DND-41 (cell line): ENCODE measurements at regions not wholly inside any gene's neighbourhood (a gene's known extent, or its start where the extent isn't known, plus 50 kb on each side); places are given as distances from the start of the nearest gene placed in this dataset.

Source experiments
- ATAC-seq: fragments of 200-7000 bp; cut with Tn5 transposase; 3 replicates; pipeline ENCODE4 v1.9.1; 2021; ENCODE audit warnings: low read depth; ENCODE audit not compliant: insufficient read depth
- DNase-seq: peaks from one replicate; pipeline ENCODE4 v3.0.0-alpha.2; 2020
- H2AFZ ChIP-seq: 2 replicates; pipeline ENCODE4 v1.6.0; 2012; ENCODE audit warnings: low read depth, low read length
- H3K27ac ChIP-seq: 2 replicates; pipeline ENCODE4 v1.5.1; 2012; ENCODE audit warnings: low read length, inconsistent platforms
- H3K27me3 ChIP-seq: fragments of 200-600 bp; sonication (generic); 2 replicates; pipeline ENCODE4 v1.6.0; 2012; ENCODE audit warnings: low read length, mild to moderate bottlenecking, inconsistent platforms; ENCODE audit not compliant: insufficient read depth, poor library complexity
- H3K36me3 ChIP-seq: 2 replicates; pipeline ENCODE4 v1.5.1; 2012; ENCODE audit warnings: low read length, inconsistent platforms; ENCODE audit not compliant: insufficient read depth
- H3K4me1 ChIP-seq: 2 replicates; pipeline ENCODE4 v1.5.1; 2012; ENCODE audit warnings: mild to moderate bottlenecking, low read length; ENCODE audit not compliant: insufficient read depth
- H3K4me2 ChIP-seq: 2 replicates; pipeline ENCODE4 v1.6.0; 2012; ENCODE audit warnings: mild to moderate bottlenecking, moderate library complexity, low read length, inconsistent platforms; ENCODE audit not compliant: insufficient read depth
- H3K4me3 ChIP-seq, 2 experiments: fragments of 200-600 bp in 1 of 2; shearing (Covaris generic) in 1 of 2; 2 replicates each; pipeline ENCODE4 v1.5.1; 2012 to 2016; ENCODE audit warnings: inconsistent platforms in 2 of 2, low read length in 2 of 2, mild to moderate bottlenecking in 2 of 2, low read depth in 1 of 2, moderate library complexity in 1 of 2
- H3K79me2 ChIP-seq: 2 replicates; pipeline ENCODE4 v1.6.0; 2012; ENCODE audit warnings: low read length, inconsistent platforms; ENCODE audit not compliant: insufficient read depth
- H3K9ac ChIP-seq: 2 replicates; pipeline ENCODE4 v1.6.0; 2012; ENCODE audit warnings: low read depth, mild to moderate bottlenecking, inconsistent platforms, low read length, moderate library complexity
- H3K9me3 ChIP-seq: 2 replicates; pipeline ENCODE4 v1.5.1; 2012; ENCODE audit warnings: low read length, moderate library complexity, mild to moderate bottlenecking, inconsistent platforms; ENCODE audit not compliant: insufficient read depth, severe bottlenecking
- H4K20me1 ChIP-seq: 2 replicates; pipeline ENCODE4 v1.6.0; 2012; ENCODE audit warnings: low read length; ENCODE audit not compliant: insufficient read depth
- EZH2 ChIP-seq: IDR thresholded peaks from 3 replicates; pipeline ENCODE4 v1.6.1; 2012; ENCODE audit warnings: borderline replicate concordance, low read depth, mild to moderate bottlenecking, moderate library complexity, low read length, inconsistent platforms; ENCODE audit not compliant: severe bottlenecking
- TF ChIP-seq, protein P1 (sequence below): IDR thresholded peaks from 2 replicates; pipeline ENCODE4 v1.5.1; 2012; ENCODE audit warnings: borderline replicate concordance, low read length, moderate library complexity, mild to moderate bottlenecking; ENCODE audit not compliant: poor library complexity, severe bottlenecking; ENCODE audit errors: extremely low read depth

DNA sequence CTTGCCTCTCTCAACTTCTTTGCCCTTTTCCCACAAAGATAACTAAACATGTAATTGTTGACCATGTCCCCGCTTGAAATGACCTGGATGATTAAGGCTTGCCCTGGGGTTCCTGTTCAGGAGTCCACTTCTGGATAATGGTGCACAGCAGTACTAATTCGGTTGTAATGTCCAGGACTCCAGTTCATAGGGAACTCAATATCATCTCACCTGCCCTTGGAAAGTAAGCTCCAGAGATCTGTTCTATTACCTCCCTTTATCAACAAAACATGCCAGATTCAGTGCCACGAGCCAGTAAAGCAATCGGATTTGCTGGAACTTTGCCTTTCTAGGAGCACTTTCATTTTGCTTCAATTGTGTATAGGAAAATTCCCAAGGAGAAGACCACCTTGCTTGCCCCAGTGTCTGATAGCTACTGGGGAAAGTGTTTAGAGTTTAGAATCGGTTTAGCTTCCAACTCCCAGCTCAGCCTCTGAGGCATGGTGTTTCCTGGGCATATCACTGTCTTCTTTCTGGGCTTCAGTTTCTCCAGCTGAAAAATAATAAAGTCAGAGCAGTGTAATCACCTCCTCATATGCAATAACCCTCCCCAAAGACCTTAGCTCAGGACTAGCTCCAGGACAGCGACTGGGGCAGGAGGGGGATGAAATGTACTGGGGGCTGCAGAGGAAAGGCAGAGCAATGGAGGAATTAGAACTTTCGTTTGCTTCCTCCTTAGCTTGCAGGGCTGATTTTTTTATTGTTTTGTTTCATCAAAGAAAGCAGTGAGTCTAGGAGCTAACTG, 162.6 kb upstream of the CYRIA start:
- no peak overlapping the region for H3K9ac ChIP-seq
- H4K20me1 ChIP-seq: no peaks in the 10 kb centered on the region
- H3K79me2 ChIP-seq: no peaks in the 10 kb centered on the region
- DNase-seq: no peak
- TF ChIP-seq, protein P1, sequence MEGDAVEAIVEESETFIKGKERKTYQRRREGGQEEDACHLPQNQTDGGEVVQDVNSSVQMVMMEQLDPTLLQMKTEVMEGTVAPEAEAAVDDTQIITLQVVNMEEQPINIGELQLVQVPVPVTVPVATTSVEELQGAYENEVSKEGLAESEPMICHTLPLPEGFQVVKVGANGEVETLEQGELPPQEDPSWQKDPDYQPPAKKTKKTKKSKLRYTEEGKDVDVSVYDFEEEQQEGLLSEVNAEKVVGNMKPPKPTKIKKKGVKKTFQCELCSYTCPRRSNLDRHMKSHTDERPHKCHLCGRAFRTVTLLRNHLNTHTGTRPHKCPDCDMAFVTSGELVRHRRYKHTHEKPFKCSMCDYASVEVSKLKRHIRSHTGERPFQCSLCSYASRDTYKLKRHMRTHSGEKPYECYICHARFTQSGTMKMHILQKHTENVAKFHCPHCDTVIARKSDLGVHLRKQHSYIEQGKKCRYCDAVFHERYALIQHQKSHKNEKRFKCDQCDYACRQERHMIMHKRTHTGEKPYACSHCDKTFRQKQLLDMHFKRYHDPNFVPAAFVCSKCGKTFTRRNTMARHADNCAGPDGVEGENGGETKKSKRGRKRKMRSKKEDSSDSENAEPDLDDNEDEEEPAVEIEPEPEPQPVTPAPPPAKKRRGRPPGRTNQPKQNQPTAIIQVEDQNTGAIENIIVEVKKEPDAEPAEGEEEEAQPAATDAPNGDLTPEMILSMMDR: no peak
- no peak for TF ChIP-seq EZH2
- H3K4me3 ChIP-seq: no peak overlapping the region
- no peak overlapping the region for H3K27ac ChIP-seq
- ATAC-seq: no peak
- H3K9me3 ChIP-seq: no peaks in the 10 kb centered on the region
- no peaks in the 10 kb centered on the region for H3K27me3 ChIP-seq
- H3K4me2 ChIP-seq: no peak overlapping the region
- H3K4me1 ChIP-seq: no peaks in the 10 kb centered on the region
- no peaks in the 10 kb centered on the region for H3K36me3 ChIP-seq
- H2AFZ ChIP-seq: no peak overlapping the region

DNA sequence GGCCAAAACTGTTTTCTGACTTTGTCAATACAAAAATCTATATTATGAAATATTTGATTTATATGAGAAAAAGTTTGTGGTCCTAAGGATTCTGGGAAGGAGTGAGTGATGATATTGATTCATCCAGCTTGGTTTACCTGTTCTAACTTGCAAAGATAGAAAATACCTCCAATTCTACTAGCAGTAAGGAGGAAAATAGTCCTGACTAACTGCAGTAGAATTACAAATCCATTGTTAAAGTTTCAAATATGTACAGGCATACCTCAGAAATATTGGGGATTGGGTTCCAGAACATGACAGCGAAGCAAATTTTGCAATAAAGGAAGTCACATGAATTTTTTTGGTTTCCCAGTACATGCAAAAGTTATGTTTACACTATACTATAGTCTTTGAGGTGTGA, 158.8 kb upstream of the CYRIA start:
- Histone ChIP-seq H3K4me2 (no peak overlapping the region), H3K27ac (no peak overlapping the region), H3K4me1 (no peaks in the 10 kb centered on the region), H3K9me3 (no peaks in the 10 kb centered on the region), H3K79me2 (no peaks in the 10 kb centered on the region), H3K9ac (no peak overlapping the region), H4K20me1 (no peaks in the 10 kb centered on the region), H3K4me3 (no peak overlapping the region), H3K36me3 (no peaks in the 10 kb centered on the region), H2AFZ (no peak overlapping the region), H3K27me3 (no peaks in the 10 kb centered on the region)
- ATAC-seq: no peak
- no peak for DNase-seq
- TF ChIP-seq, protein P1: no peak
- TF ChIP-seq EZH2: no peak

DNA sequence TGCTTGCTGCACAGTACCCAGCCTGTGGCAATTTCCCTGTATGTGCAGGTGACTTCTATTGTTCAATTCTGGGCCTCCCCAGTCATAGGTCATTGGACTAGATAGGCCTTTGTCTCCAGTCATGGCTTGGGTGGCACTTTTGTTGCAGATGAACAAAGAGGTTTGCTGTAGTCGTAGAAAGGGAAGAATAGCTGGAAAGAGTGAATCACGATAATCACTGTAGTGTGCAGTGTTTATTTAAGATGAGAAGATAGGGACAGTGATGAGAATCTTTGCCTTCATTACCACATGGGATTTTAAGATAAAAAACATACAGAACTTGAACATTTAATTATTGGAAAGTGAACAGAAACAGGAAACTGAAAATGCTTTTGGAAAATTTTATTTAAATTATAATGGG, 156.1 kb upstream of the CYRIA start:
- H3K36me3 ChIP-seq: no peaks in the 10 kb centered on the region
- H3K79me2 ChIP-seq: no peaks in the 10 kb centered on the region
- no peak overlapping the region for H2AFZ ChIP-seq
- no peak overlapping the region for H3K27ac ChIP-seq
- H3K4me3 ChIP-seq: no peak overlapping the region
- no peaks in the 10 kb centered on the region for H4K20me1 ChIP-seq
- TF ChIP-seq, protein P1: no peak
- no peak for TF ChIP-seq EZH2
- H3K27me3 ChIP-seq: no peaks in the 10 kb centered on the region
- H3K9ac ChIP-seq: no peak overlapping the region
- no peak for ATAC-seq
- no peak for DNase-seq
- no peak overlapping the region for H3K4me2 ChIP-seq
- H3K9me3 ChIP-seq: no peaks in the 10 kb centered on the region
- H3K4me1 ChIP-seq: no peaks in the 10 kb centered on the region
